Transverse colon (tissue), 4 donors: ENCODE measurements at regions not wholly inside any gene's neighbourhood (a gene's known extent, or its start where the extent isn't known, plus 50 kb on each side); places are given as distances from the start of the nearest gene placed in this dataset.

ENCODE experiments used
- DNase-seq: peaks from one replicate; pipeline ENCODE4 v3.0.0-alpha.2; 2019
- H3K27ac ChIP-seq, 4 donors: fragments of 200-600 bp; sonication (generic); 2 replicates each; pipeline ENCODE4 v1.5.1; 2016 to 2018; ENCODE audit warnings: inconsistent platforms in 4 of 4
- H3K27me3 ChIP-seq: fragments of 200-600 bp; sonication (generic); 2 replicates; pipeline ENCODE4 v1.5.1; 2017; ENCODE audit warnings: inconsistent platforms
- H3K36me3 ChIP-seq, 4 donors: fragments of 200-600 bp; sonication (generic); 2 replicates each; pipeline ENCODE4 v1.5.1; 2017 to 2019; ENCODE audit warnings: inconsistent platforms in 4 of 4
- H3K4me1 ChIP-seq, 4 donors: fragments of 200-600 bp; sonication (generic); 2 replicates each; pipeline ENCODE4 v1.5.1; 2017 to 2020; ENCODE audit warnings: inconsistent platforms in 4 of 4
- H3K4me3 ChIP-seq, 4 donors: fragments of 200-600 bp; sonication (generic); 1 replicate in 1 of 4; 2 replicates in 3 of 4; pipeline versions ENCODE4 v1.5.1 to v1.6.1; 2017 to 2019; ENCODE audit warnings: inconsistent platforms in 4 of 4
- H3K9me3 ChIP-seq, 2 donors: fragments of 200-600 bp; sonication (generic); 2 replicates each; pipeline ENCODE4 v1.5.1; 2017 to 2019; ENCODE audit warnings: inconsistent platforms in 2 of 2
- EP300 ChIP-seq: sonication (generic); formaldehyde crosslinking; IDR thresholded peaks from one replicate; pipeline ENCODE4 v1.6.1; 2017; ENCODE audit warnings: antibody characterized with exemption, low read depth
- POLR2A ChIP-seq: fragments of 450-650 bp; IDR thresholded peaks from one replicate; pipeline ENCODE4 v1.6.1; 2016; ENCODE audit warnings: antibody characterized with exemption, mild to moderate bottlenecking, moderate library complexity
- POLR2AphosphoS5 ChIP-seq, 3 donors: sonication (generic); formaldehyde crosslinking; IDR thresholded peaks; one replicate each; pipeline ENCODE4 v1.6.1; 2016; ENCODE audit warnings: antibody characterized with exemption in 3 of 3
- WGBS, 2 donors: methylation state at CpG; one replicate each; pipeline ENCODE4 v1.1.5; 2018; ENCODE audit warnings: low coverage in 1 of 2; 5-methylcytosine and 5-hydroxymethylcytosine counted together
- in situ Hi-C, 4 donors: fragments of 200-750 bp; cut with MboI; loops; one replicate each; pipeline versions ENCODE4 v1.15.0 to v1.15.1; 2017; ENCODE audit warnings: low sequenced_read_pairs in 3 of 4, low pct_ligation_motif_present in 1 of 4, low pct_unique_long_range_greater_than_20kb in 1 of 4
- intact Hi-C: fragments of 100-400 bp; cut with DNase I; formaldehyde crosslinking; loops from one replicate; pipeline ENCODE4 v1.15.1; 2023; ENCODE audit warnings: low total_unique reads
- TF ChIP-seq, protein P1 (sequence below), 5 experiments: fragments of 200-600 bp in 3 of 5; fragments of 450-650 bp in 2 of 5; sonication (generic) in 3 of 5; IDR thresholded peaks; 1 replicate in 2 of 5; 2 replicates in 3 of 5; pipeline ENCODE4 v1.5.1; 2016 to 2017; ENCODE audit warnings: antibody characterized with exemption in 5 of 5, inconsistent platforms in 3 of 5, mild to moderate bottlenecking in 2 of 5, moderate library complexity in 1 of 5

- Histone ChIP-seq H3K36me3 (no peaks in the 10 kb centered on the region), H3K4me1 (no peaks in the 10 kb centered on the region), H3K27me3 (no peaks in the 10 kb centered on the region), H3K27ac (no peak overlapping the region), H3K9me3 (no peaks in the 10 kb centered on the region), H3K4me3 (no peak overlapping the region)
- WGBS, 2 donors = 74 to 82% methylated on average over 2 of the region's 2 CpGs
- intact Hi-C loops = loop anchor here (5.0 kb wide), 1 partner anchor 289 kb away; no protein-coding TSS in a partner anchor
- in situ Hi-C loops = no loop called here
- TF ChIP-seq EP300 (no peak), POLR2AphosphoS5 (IDR thresholded peaks at IDR 0.05) (no peak), POLR2A (no peak)
- TF ChIP-seq, protein P1, sequence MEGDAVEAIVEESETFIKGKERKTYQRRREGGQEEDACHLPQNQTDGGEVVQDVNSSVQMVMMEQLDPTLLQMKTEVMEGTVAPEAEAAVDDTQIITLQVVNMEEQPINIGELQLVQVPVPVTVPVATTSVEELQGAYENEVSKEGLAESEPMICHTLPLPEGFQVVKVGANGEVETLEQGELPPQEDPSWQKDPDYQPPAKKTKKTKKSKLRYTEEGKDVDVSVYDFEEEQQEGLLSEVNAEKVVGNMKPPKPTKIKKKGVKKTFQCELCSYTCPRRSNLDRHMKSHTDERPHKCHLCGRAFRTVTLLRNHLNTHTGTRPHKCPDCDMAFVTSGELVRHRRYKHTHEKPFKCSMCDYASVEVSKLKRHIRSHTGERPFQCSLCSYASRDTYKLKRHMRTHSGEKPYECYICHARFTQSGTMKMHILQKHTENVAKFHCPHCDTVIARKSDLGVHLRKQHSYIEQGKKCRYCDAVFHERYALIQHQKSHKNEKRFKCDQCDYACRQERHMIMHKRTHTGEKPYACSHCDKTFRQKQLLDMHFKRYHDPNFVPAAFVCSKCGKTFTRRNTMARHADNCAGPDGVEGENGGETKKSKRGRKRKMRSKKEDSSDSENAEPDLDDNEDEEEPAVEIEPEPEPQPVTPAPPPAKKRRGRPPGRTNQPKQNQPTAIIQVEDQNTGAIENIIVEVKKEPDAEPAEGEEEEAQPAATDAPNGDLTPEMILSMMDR (IDR thresholded peaks at IDR 0.05) = no peak
- DNase-seq = no peak
Observed at GRCh38 chr15:35605764-35606449, 59.9 kb upstream of the DPH6 start.

DNA sequence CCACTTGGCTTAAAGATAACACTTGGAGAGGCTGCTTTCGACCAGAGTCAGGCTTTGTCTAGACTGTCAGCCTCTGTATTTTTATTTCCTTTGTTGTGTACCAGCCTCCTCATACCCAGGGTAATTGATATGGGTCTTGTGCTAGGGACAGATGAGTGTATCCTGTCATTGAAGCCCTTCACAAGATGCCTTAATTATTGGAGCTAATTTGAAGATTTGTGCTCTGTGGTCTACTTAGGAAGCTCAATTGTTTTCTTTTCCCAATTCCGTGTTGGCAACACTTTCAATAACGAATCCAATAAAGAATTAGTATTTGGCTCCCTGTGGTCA, 60.5 kb upstream of the DPH6 start:
- Histone ChIP-seq H3K9me3 (no peaks in the 10 kb centered on the region), H3K27ac (no peak overlapping the region), H3K27me3 (no peaks in the 10 kb centered on the region), H3K4me3 (no peak overlapping the region), H3K4me1 (no peaks in the 10 kb centered on the region), H3K36me3 (no peaks in the 10 kb centered on the region)
- in situ Hi-C loops (no loop called here), intact Hi-C loops (loop anchor here (5.0 kb wide), 1 partner anchor 289 kb away; no protein-coding TSS in a partner anchor)
- 64 to 65% methylated on average over 3 of the region's 3 CpGs for WGBS, 2 donors
- no peak for DNase-seq
- TF ChIP-seq POLR2AphosphoS5 (IDR thresholded peaks at IDR 0.05) (no peak), EP300 (no peak), POLR2A (no peak)
- TF ChIP-seq, protein P1 (IDR thresholded peaks at IDR 0.05) = no peak

- no peaks in the 10 kb centered on the region for H3K4me1 ChIP-seq
- no peak overlapping the region for H3K4me3 ChIP-seq
- no peaks in the 10 kb centered on the region for H3K36me3 ChIP-seq
- H3K9me3 ChIP-seq = no peaks in the 10 kb centered on the region
- intact Hi-C loops = no loop called here
- DNase-seq = no peak
- H3K27me3 ChIP-seq = no peaks in the 10 kb centered on the region
- in situ Hi-C loops = no loop called here
- TF ChIP-seq EP300 (no peak), POLR2A (no peak), POLR2AphosphoS5 (IDR thresholded peaks at IDR 0.05) (no peak)
- TF ChIP-seq, protein P1 (IDR thresholded peaks at IDR 0.05) = no peak
- H3K27ac ChIP-seq = no peak overlapping the region
- WGBS, 2 donors = 85 to 100% methylated on average over 1 of the region's 1 CpG
Observed at GRCh38 chr15:35616498-35617271, 70.7 kb upstream of the DPH6 start.

GRCh38 chr15:35618260-35619188, 72.6 kb upstream of the DPH6 start:
- Histone ChIP-seq H3K27ac (no peak overlapping the region), H3K27me3 (no peaks in the 10 kb centered on the region), H3K36me3 (no peaks in the 10 kb centered on the region), H3K4me1 (no peaks in the 10 kb centered on the region), H3K9me3 (no peaks in the 10 kb centered on the region), H3K4me3 (no peak overlapping the region)
- TF ChIP-seq POLR2A (no peak), EP300 (no peak), POLR2AphosphoS5 (IDR thresholded peaks at IDR 0.05) (no peak)
- TF ChIP-seq, protein P1 (IDR thresholded peaks at IDR 0.05) = no peak
- in situ Hi-C loops = no loop called here
- 52% methylated on average over 2 of the region's 2 CpGs for WGBS, 2 donors
- no peak for DNase-seq
- intact Hi-C loops = no loop called here
